GM12892 (cell line): ENCODE measurements at regions not wholly inside any gene's neighbourhood (a gene's known extent, or its start where the extent isn't known, plus 50 kb on each side); places are given as distances from the start of the nearest gene placed in this dataset.
"Not testable (repeated sequence)": the region's sequence is repeated elsewhere in the genome, so short reads cannot be mapped to it uniquely, and the experiment has no call there.

ENCODE experiments used
- DNase-seq: peaks from one replicate; pipeline ENCODE4 v3.0.0; 2011; ENCODE audit not compliant: insufficient read length
- FAIRE-seq: peaks from 2 replicates; lab custom pipeline; 2011; peaks lifted over from hg19 to GRCh38; lab: Jason Lieb, UNC
- POLR2A ChIP-seq: IDR thresholded peaks from 2 replicates; pipeline ENCODE4 v1.6.1; 2011; ENCODE audit warnings: low read depth, low read length, control low read depth
- POLR2AphosphoS5 ChIP-seq: IDR thresholded peaks from 2 replicates; pipeline ENCODE4 v1.6.1; 2011; ENCODE audit warnings: low read depth, low read length, control low read depth
- TAF1 ChIP-seq: IDR thresholded peaks from 2 replicates; pipeline ENCODE4 v1.6.1; 2011; ENCODE audit warnings: low read depth, mild to moderate bottlenecking, control low read depth, low read length, borderline replicate concordance

DNA sequence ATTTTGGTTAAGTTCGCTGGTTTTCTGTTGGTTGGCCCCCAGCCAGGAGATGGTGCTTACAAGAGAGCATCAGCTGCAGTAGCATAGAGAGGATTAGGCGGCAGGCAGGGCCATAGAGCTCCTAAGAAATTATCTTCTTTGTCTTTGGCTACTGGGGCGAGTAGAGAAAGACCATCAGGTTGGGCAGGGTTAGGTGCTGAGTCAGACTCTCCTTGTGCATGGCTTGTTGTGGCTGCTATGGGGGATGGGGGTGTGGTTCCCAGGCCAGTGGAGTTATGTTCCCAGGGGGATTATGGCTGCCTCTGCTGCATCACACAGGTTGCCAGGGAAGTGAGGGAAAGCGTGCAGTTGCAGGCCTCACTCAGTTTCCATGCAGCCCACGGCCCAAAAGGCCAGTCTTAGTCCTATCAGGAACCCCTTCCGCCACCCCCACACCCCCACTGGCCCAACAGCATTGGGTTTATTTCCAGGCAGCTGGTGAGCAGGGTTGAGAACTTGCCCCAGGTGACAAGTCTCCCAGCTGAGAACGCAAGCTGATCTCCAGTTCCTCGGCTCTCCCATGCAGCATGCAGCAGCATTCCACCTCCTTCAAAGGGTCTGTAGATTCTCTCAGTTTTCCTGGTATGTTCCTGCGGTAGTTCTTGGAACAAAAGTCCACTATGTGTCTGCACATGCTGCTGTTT is 243.7 kb downstream of the UTRN start:
- FAIRE-seq (no peak), DNase-seq (no peak)
- TF ChIP-seq POLR2AphosphoS5 (no peak), POLR2A (no peak), TAF1 (no peak)

DNA sequence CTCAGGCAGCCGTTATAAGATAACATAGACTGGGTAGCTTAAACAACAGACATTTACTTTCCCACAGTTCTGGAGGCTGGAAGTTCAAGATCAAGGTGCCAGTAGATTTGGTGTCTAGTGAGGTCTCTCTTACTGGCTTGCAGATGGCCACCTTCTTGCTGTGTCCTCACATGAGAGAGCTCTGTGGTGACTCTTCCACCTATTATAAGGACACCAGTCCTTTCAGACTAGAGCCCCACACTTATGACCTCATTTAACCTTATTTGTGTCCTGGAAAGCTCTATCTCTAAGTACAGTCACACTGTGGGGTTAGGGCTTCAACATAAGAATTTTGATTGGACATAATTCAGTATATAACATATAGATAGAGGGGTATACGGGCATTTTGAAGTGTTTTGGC is 245.0 kb downstream of the UTRN start:
- FAIRE-seq, result no peak
- DNase-seq, result no peak
- TF ChIP-seq POLR2A (no peak), POLR2AphosphoS5 (no peak), TAF1 (no peak)

DNA sequence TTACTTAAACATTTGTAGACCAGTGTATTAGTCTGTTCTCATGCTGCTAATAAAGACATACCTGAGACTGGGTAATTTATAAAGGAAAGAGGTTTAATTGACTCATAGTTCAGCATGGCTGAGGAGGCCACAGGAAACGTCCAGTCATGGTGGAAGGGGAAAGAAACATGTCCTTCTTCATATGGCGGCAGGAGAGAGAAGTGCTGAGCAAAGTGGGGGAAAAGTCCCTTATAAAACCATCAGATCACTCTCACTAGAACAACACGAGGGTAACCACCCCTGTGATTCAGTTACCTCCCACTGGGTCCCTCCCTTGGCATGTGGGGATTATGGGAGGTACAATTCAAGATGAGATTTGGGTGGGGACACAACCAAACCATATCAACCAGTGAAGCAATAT is 247.1 kb downstream of the UTRN start:
- not testable (repeated sequence) for FAIRE-seq, DNase-seq

DNA sequence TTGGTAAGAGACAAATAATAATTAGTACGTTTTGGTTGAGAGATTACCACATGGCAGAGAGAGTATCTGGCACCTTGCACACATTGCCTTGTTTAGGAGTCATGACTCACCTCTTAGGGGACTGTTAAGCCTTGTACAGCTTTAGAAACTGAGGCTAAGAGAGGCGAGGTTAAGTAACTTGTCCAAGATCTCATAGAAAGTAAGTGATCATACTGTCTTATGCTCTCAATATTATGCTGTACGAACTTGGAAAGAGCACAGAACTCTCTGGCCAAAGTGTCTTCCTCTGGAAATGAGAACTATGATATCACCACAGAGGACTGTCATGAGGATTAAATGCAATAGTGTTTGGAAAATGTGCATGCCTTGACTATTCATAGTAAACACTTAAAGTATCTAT is 249.0 kb downstream of the UTRN start:
- DNase-seq (no peak), FAIRE-seq (no peak)
- no peak for TF ChIP-seq TAF1
- no peak for TF ChIP-seq POLR2AphosphoS5
- no peak for TF ChIP-seq POLR2A

DNA sequence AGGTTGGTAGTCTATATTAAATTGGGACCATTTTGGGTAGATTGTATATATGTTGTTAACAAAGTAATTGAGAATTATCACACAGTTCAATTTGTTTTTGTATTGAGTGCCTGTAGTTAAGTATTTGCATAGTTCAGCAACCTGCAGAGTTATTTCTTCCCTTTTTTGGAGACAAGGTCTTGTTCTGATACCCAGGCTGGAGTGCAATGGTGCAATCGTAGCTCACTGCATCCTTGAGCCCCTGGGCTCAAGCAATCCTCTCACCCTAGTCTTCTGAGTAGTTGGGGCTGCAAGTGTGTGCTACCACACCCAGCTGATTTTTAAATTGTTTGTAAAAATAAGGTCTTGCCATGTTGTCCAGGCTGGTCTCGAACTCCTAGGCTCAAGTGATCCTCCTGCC is 250.5 kb downstream of the UTRN start:
- FAIRE-seq (no peak), DNase-seq (no peak)
- TF ChIP-seq TAF1 (no peak), POLR2A (no peak), POLR2AphosphoS5 (no peak)

DNA sequence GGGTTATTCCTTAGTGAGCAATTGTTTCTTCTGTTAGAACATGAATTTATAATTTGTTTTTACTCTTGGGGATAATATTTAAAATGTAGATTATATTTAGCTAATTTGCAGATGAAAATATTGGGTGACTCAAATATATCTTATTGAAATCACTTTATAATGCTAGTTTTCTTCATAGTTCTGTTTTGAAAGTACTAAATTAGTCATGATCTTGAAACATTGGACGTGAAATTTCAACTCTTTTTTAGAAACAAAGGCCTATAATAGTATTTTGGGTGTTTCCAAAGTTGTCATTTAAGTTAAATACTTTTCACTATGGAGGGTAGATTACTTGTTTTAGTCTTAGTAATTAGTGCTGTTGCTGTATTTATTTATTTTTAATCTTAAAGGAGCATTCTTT is 250.9 kb downstream of the UTRN start:
- FAIRE-seq (no peak), DNase-seq (no peak)
- TF ChIP-seq POLR2AphosphoS5 (no peak), TAF1 (no peak), POLR2A (no peak)

DNA sequence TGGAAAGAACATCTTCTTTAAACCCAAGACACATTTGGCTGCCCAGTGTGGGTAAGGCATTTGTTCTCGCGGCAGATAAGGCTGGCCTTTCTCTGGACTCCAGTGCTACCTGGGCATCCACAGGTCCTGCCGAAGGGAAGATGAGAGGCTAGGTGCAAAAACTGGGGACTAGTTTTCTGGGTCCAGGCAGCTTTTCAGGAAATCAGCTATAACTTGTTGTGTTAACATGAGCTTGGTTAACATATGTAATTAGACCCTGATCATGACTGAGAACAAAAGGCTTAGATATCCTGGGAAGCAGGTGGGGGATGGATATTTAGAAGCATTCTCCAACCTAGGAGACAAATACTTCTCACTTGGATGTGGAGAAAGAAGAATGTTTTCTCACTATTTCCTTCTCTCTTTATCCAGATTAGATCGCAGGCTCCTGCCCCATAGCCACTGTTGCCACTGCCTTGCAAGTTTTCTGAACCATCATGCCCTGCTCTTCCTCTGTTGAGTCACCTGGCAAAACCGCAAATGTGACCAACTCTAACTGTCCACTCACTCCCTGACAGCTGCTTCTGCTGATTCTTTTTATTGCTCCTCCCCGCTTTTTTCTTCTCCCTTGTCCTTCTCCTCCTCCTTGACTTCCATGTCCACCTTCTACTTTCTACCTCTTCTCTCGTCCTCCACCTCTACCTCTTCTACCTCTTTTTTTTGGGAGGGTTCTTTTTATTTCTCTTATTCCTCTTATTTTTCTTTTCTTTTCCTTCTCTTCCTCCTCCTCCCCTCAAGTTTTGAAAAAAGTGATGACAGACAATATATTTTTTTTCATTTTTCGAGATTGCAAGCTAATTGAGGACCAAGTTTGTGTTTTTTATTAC is 258.1 kb downstream of the UTRN start:
- DNase-seq, result no peak
- TF ChIP-seq POLR2AphosphoS5 (no peak), POLR2A (no peak), TAF1 (no peak)

DNA sequence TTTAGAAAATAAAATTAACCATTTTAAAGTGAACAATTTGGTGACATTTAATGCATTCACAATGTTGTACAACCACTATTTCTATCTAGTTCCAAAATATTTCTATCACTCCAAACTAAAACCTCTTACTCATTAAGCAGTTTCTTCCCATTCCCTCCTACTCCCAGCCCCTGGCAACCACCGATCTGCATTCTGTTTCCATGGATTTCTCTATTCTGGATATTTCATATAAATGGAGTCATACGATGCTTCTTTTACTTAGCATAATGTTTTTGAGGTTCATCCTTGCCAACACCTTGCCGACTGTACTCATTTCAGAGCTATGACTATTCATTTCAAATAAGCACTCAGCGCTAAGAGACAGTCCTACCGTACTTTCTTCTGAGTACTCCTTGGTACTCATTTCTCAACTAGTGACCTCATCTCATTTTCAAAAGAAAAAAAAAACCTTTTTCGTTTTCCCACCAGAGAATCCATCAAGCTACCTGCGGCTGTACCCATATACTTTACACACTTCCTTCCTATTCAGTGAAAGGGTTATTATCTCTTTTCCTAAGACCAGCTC is 259.2 kb downstream of the UTRN start:
- FAIRE-seq (peak; percentile 50), DNase-seq (no peak)
- no peak for TF ChIP-seq TAF1
- no peak for TF ChIP-seq POLR2AphosphoS5
- TF ChIP-seq POLR2A, result no peak

More for the DNA sequence above, 258.1 kb downstream of the UTRN start:
- FAIRE-seq, result no peak

DNA sequence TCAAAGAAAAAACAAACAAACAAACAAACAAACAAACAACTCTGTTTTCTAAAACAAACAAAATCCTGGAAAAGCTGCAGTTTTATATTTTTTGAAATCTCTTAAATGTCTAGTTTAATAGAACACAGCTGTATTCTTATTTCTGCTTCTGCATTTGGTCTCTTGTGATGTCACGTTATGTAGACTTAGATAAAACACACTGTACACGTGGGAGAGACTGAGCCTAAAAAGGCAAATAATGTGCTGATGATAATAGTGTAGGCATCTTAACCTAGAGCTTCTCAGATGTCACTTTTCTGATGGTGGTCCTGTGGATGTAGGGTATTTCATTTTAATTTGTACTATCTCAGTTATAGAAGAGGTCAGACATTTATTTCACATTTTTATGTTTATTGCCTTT is 261.7 kb downstream of the UTRN start:
- TF ChIP-seq TAF1 (no peak), POLR2A (no peak), POLR2AphosphoS5 (no peak)
- no peak for DNase-seq
- FAIRE-seq, result no peak

DNA sequence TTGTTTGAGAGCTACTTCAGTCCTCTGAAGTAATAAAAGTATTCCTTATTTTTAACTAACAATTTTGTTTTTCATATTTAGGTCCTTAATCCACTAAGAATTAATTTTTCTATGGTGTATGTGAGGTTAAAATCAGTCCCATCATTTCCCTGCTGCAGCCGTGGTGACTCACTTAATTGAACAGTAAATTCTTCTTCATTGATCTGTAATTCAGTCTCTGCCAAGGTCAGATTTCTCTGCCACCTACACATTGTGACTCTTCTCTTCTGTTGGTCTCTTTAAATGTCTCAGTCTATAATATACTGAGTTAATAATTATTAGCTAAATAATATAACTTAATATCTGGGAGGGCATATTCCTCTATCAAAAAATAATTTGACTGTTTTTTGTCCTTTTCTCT is 262.3 kb downstream of the UTRN start:
- TF ChIP-seq POLR2AphosphoS5, result no peak
- TF ChIP-seq POLR2A, result no peak
- no peak for TF ChIP-seq TAF1
- FAIRE-seq, result no peak

DNA sequence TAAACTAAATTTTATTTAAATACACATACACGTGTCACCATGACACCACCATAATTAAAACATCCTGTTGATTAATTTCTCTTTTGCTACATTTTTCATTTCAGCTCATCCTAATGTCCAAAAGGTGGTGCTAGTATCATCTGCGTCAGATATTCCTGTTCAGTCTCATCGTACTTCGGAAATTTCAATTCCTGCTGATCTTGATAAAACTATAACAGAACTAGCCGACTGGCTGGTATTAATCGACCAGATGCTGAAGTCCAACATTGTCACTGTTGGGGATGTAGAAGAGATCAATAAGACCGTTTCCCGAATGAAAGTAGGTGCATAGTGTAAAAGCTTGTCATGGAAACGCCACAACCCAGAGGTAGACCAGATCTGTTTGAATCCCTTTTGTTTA is 263.4 kb downstream of the UTRN start:
- no peak for FAIRE-seq
- TF ChIP-seq TAF1 (no peak), POLR2A (no peak), POLR2AphosphoS5 (no peak)
- DNase-seq, result no peak

More for the DNA sequence above, 262.3 kb downstream of the UTRN start:
- DNase-seq, result no peak
